ENCODE measurements at regions not wholly inside any gene's neighbourhood (a gene's known extent, or its start where the extent isn't known, plus 50 kb on each side); places are given as distances from the start of the nearest gene placed in this dataset.
"Not testable (repeated sequence)": the region's sequence is repeated elsewhere in the genome, so short reads cannot be mapped to it uniquely, and the experiment has no call there.

DNA sequence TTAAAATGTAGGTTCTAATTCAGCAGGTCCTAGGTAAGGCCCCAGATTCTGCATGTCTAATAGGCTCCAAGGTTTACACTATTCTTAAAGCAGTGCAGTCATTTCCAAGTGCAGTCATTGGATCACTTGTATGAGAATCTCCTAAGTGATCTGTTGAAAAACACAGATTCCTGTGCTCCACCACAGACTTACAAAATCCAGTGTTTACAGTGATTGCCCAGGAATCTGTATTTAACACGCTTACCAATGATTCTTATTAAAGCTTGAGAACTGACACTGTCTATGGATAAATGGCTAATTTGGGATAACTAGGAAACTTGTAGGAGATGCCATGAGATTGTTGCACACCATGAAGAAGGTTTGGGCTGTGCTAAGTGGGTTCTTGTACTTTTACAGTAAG lies 104.6 kb upstream of the PLEKHG1 start:
- ATAC-seq, result no peak
- no peak for TF ChIP-seq RARB (CRISPR knock-in tag; IDR thresholded peaks at IDR 0.05)
- no peak for TF ChIP-seq CREB5 (CRISPR knock-in tag; IDR thresholded peaks at IDR 0.05; ENCODE audit: low read depth)
- no peak for TF ChIP-seq ZNF8 (CRISPR knock-in tag; IDR thresholded peaks at IDR 0.05)
- no peak for TF ChIP-seq SNAI2 (CRISPR knock-in tag; IDR thresholded peaks at IDR 0.05)
- no peak for TF ChIP-seq CSDC2 (CRISPR knock-in tag; IDR thresholded peaks at IDR 0.05)
- no peak for TF ChIP-seq ISL1 (CRISPR knock-in tag; IDR thresholded peaks at IDR 0.05)
- TF ChIP-seq ZNF70 (CRISPR knock-in tag; IDR thresholded peaks at IDR 0.05), result no peak

DNA sequence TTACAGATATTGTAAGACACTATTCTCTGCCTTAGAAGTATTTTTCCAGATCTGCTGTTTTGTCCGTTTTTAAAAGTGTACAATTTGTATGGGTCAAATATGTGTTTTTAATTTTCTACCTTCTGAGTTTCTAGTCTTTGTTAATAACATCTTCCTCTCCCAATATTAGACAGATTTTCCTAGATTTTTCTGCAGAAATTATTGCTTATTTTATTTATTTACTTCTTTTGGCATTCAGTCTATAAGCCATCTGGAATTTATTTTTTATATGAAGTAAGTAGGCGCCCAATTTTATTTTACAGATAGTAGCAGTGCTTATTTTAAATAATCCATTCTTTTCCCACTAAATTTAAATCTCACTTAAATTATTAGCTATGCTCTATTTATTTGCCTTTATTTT lies 103.1 kb upstream of the PLEKHG1 start:
- ATAC-seq, result no peak
- TF ChIP-seq ZNF565 (CRISPR knock-in tag; conservative IDR thresholded peaks at IDR 0.05; ENCODE audit: low read depth) (no peak), TCF4 (CRISPR knock-in tag; IDR thresholded peaks at IDR 0.05; ENCODE audit: borderline replicate concordance) (no peak), CSDC2 (CRISPR knock-in tag; IDR thresholded peaks at IDR 0.05) (no peak), ESRRG (CRISPR knock-in tag; IDR thresholded peaks at IDR 0.05) (no peak), PATZ1 (CRISPR knock-in tag; IDR thresholded peaks at IDR 0.05; ENCODE audit: borderline replicate concordance) (no peak), ZFP30 (CRISPR knock-in tag; IDR thresholded peaks at IDR 0.05) (no peak), OSR1 (CRISPR knock-in tag; IDR thresholded peaks at IDR 0.05) (no peak), RARB (CRISPR knock-in tag; IDR thresholded peaks at IDR 0.05) (no peak)

GRCh38 chr6:150499882-150500312 lies 99.8 kb upstream of the PLEKHG1 start:
- TF ChIP-seq ZFP3 (CRISPR knock-in tag; IDR thresholded peaks at IDR 0.05), result no peak
- TF ChIP-seq BACH2 (CRISPR knock-in tag; IDR thresholded peaks at IDR 0.05; ENCODE audit: borderline replicate concordance), result no peak
- TF ChIP-seq ESRRG (CRISPR knock-in tag; IDR thresholded peaks at IDR 0.05), result no peak
- no peak for TF ChIP-seq TOX (CRISPR knock-in tag; IDR thresholded peaks at IDR 0.05; ENCODE audit: borderline replicate concordance)
- TF ChIP-seq ZNF565 (CRISPR knock-in tag; conservative IDR thresholded peaks at IDR 0.05; ENCODE audit: low read depth), result no peak
- no peak for TF ChIP-seq OSR1 (CRISPR knock-in tag; IDR thresholded peaks at IDR 0.05)
- no peak for TF ChIP-seq CSDC2 (CRISPR knock-in tag; IDR thresholded peaks at IDR 0.05)
- TF ChIP-seq SNAI2 (CRISPR knock-in tag; IDR thresholded peaks at IDR 0.05), result no peak
- TF ChIP-seq, protein P1, sequence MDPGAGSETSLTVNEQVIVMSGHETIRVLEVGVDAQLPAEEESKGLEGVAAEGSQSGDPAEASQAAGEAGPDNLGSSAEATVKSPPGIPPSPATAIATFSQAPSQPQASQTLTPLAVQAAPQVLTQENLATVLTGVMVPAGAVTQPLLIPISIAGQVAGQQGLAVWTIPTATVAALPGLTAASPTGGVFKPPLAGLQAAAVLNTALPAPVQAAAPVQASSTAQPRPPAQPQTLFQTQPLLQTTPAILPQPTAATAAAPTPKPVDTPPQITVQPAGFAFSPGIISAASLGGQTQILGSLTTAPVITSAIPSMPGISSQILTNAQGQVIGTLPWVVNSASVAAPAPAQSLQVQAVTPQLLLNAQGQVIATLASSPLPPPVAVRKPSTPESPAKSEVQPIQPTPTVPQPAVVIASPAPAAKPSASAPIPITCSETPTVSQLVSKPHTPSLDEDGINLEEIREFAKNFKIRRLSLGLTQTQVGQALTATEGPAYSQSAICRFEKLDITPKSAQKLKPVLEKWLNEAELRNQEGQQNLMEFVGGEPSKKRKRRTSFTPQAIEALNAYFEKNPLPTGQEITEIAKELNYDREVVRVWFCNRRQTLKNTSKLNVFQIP (CRISPR knock-in tag; IDR thresholded peaks at IDR 0.05; ENCODE audit: borderline replicate concordance, low read depth), result no peak
- TF ChIP-seq PPARA (CRISPR knock-in tag; IDR thresholded peaks at IDR 0.05; ENCODE audit: borderline replicate concordance), result no peak
- no peak for TF ChIP-seq ISL1 (CRISPR knock-in tag; IDR thresholded peaks at IDR 0.05)
- no peak for TF ChIP-seq CREB5 (CRISPR knock-in tag; IDR thresholded peaks at IDR 0.05; ENCODE audit: low read depth)
- TF ChIP-seq ZC3H10 (CRISPR knock-in tag; IDR thresholded peaks at IDR 0.05), result no peak
- TF ChIP-seq TCF4 (CRISPR knock-in tag; IDR thresholded peaks at IDR 0.05; ENCODE audit: borderline replicate concordance), result no peak
- no peak for TF ChIP-seq PATZ1 (CRISPR knock-in tag; IDR thresholded peaks at IDR 0.05; ENCODE audit: borderline replicate concordance)
- TF ChIP-seq CSRNP3 (CRISPR knock-in tag; IDR thresholded peaks at IDR 0.05), result no peak
- TF ChIP-seq GLIS3 (CRISPR knock-in tag; IDR thresholded peaks at IDR 0.05), result no peak
- no peak for TF ChIP-seq ARNTL (CRISPR knock-in tag; IDR thresholded peaks at IDR 0.05; ENCODE audit: borderline replicate concordance, low read depth)
- no peak for TF ChIP-seq ZNF70 (CRISPR knock-in tag; IDR thresholded peaks at IDR 0.05)
- TF ChIP-seq ZNF8 (CRISPR knock-in tag; IDR thresholded peaks at IDR 0.05), result no peak
- no peak for ATAC-seq

DNA sequence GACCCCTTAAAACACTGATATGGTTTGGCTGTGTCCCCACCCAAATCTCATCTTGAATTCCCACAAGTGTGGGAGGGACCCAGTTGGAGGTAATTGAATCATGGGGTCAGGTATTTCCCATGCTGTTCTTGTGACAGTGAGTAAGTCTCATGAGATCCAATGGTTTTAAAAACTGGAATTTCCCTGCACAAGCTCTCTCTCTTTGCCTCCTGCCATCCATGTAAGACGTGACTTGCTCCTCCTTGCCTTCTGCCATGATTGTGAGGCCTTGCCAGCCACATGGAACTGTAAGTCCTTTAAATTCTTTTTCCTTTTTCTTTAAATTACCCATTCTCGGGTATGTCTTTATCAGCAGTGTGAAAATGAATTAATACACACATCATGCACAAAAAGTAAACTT lies 99.1 kb upstream of the PLEKHG1 start:
- ATAC-seq, result not testable (repeated sequence)

Measured in SK-N-SH treated with all-trans-retinoic acid at 6 μM for 48 hours (cell line).